SK-N-SH treated with all-trans-retinoic acid at 6 μM for 48 hours (cell line): ENCODE measurements at regions not wholly inside any gene's neighbourhood (a gene's known extent, or its start where the extent isn't known, plus 50 kb on each side); places are given as distances from the start of the nearest gene placed in this dataset.

ENCODE experiments used
- BACH2 ChIP-seq: fragments of 250-450 bp; sonication (Bioruptor Pico); IDR thresholded peaks from 2 replicates; pipeline ENCODE4 v1.9.0; 2021; ENCODE audit warnings: mild to moderate bottlenecking, borderline replicate concordance
- CREB5 ChIP-seq: fragments of 250-450 bp; sonication (Bioruptor Pico); IDR thresholded peaks from 2 replicates; pipeline ENCODE4 v1.5.1; 2020; ENCODE audit warnings: low read depth, mild to moderate bottlenecking, moderate library complexity
- CSRNP3 ChIP-seq: fragments of 250-450 bp; sonication (Bioruptor Pico); IDR thresholded peaks from 2 replicates; pipeline ENCODE4 v1.5.1; 2021; ENCODE audit warnings: mild to moderate bottlenecking, moderate library complexity
- ESRRG ChIP-seq: fragments of 250-450 bp; sonication (Bioruptor Pico); IDR thresholded peaks from 2 replicates; pipeline ENCODE4 v1.6.1; 2021; ENCODE audit warnings: mild to moderate bottlenecking
- OSR1 ChIP-seq: fragments of 250-450 bp; sonication (Bioruptor Pico); IDR thresholded peaks from 2 replicates; pipeline ENCODE4 v1.8.0; 2022; ENCODE audit warnings: moderate library complexity, mild to moderate bottlenecking, inconsistent platforms
- PATZ1 ChIP-seq: fragments of 250-450 bp; sonication (Bioruptor Pico); IDR thresholded peaks from 2 replicates; pipeline ENCODE4 v1.8.0; 2020; ENCODE audit warnings: mild to moderate bottlenecking, moderate library complexity, borderline replicate concordance
- TCF4 ChIP-seq: fragments of 250-450 bp; sonication (Bioruptor Pico); IDR thresholded peaks from 2 replicates; pipeline ENCODE4 v1.8.0; 2021; ENCODE audit warnings: mild to moderate bottlenecking, moderate library complexity, borderline replicate concordance
- ZFP3 ChIP-seq: fragments of 250-450 bp; sonication (Bioruptor Pico); IDR thresholded peaks from 2 replicates; pipeline ENCODE4 v1.5.0; 2020; ENCODE audit warnings: mild to moderate bottlenecking, moderate library complexity
- ZNF8 ChIP-seq: fragments of 450-650 bp; formaldehyde crosslinking; IDR thresholded peaks from 2 replicates; pipeline ENCODE4 v1.5.0; 2020; ENCODE audit warnings: mild to moderate bottlenecking, moderate library complexity
- TF ChIP-seq, protein P1 (sequence below): fragments of 250-450 bp; sonication (Bioruptor Pico); IDR thresholded peaks from 2 replicates; pipeline ENCODE4 v1.5.0; 2020; ENCODE audit warnings: mild to moderate bottlenecking, moderate library complexity

DNA sequence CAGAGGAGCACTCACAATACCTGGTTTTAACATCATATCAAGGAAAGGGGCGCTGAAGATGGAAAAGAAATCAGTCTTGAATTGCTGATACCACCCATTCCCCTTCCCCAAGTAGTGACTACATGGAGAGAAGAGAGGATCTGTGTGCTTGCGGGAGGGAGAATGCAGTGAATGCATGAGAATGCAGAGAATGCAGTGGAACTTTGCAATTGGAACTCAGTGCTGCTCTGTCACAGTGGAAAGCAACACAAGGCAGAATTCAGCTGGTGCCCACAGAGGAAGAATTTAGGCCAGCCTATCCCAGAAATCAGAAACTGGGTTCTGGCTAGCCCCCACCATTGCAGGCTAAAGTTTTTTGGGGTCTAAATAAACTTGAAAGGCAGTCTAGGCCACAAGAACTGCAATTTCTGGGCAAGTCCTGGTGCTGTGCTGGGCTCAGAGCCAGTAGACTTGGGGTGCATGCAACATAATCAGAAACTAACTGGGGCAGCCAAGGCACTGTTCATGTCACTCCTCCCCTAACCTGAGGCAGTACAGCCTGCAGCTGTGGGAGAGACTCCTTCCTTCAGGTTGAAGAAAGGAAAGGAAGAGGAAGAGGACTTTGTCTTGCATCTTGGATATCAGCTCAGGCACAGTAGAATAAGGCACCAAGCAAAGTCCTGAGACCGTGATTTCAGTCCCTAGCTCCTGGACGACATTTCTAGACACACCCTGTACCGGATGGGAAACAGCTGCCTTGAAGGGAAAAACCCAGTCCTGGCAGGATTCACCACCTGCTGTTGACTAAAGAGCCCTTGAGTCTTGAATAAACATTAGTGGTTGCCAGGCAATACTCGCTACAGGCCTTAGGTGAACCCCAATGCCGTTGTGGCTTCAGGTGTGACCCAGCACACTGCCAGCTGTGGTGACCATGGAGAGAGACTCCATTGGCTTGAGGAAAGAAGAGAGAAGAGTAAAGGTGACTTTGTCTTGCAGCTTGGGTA is 329.3 kb downstream of the TBL1XR1 start:
- TF ChIP-seq, protein P1, sequence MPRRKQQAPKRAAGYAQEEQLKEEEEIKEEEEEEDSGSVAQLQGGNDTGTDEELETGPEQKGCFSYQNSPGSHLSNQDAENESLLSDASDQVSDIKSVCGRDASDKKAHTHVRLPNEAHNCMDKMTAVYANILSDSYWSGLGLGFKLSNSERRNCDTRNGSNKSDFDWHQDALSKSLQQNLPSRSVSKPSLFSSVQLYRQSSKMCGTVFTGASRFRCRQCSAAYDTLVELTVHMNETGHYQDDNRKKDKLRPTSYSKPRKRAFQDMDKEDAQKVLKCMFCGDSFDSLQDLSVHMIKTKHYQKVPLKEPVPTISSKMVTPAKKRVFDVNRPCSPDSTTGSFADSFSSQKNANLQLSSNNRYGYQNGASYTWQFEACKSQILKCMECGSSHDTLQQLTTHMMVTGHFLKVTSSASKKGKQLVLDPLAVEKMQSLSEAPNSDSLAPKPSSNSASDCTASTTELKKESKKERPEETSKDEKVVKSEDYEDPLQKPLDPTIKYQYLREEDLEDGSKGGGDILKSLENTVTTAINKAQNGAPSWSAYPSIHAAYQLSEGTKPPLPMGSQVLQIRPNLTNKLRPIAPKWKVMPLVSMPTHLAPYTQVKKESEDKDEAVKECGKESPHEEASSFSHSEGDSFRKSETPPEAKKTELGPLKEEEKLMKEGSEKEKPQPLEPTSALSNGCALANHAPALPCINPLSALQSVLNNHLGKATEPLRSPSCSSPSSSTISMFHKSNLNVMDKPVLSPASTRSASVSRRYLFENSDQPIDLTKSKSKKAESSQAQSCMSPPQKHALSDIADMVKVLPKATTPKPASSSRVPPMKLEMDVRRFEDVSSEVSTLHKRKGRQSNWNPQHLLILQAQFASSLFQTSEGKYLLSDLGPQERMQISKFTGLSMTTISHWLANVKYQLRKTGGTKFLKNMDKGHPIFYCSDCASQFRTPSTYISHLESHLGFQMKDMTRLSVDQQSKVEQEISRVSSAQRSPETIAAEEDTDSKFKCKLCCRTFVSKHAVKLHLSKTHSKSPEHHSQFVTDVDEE (CRISPR knock-in tag): no peak
- TF ChIP-seq ESRRG (CRISPR knock-in tag) (no peak), CREB5 (CRISPR knock-in tag) (no peak), TCF4 (no peak), CSRNP3 (no peak), OSR1 (no peak), PATZ1 (CRISPR knock-in tag) (no peak), ZFP3 (CRISPR knock-in tag) (no peak), BACH2 (CRISPR knock-in tag) (no peak), ZNF8 (no peak)
